ENCODE measurements at regions not wholly inside any gene's neighbourhood (a gene's known extent, or its start where the extent isn't known, plus 50 kb on each side); places are given as distances from the start of the nearest gene placed in this dataset.

GRCh38 chr5:50947906-50948683 is 281.7 kb downstream of the PARP8 start:
- TF ChIP-seq CTCF (IDR thresholded peaks at IDR 0.05; ENCODE audit: insufficient read depth, low read length, poor library complexity, severe bottlenecking) (no peak), EZH2phosphoT487 (conservative IDR thresholded peaks at IDR 0.05; ENCODE audit: low read length) (no peak)
